GM12878 (cell line): ENCODE measurements at regions not wholly inside any gene's neighbourhood (a gene's known extent, or its start where the extent isn't known, plus 50 kb on each side); places are given as distances from the start of the nearest gene placed in this dataset.

Experiments used
- ATAC-seq: fragments of 200-7000 bp; cut with Tn5 transposase; 3 replicates; pipeline ENCODE4 v1.9.1; 2020; ENCODE audit warnings: mild to moderate bottlenecking, moderate library complexity
- BruUV-seq: library from RNA; stranded (reverse); fragments of 400-500 nt; replicated peaks from 2 replicates; lab custom pipeline; 2021; lab: Mats Ljungman, UMichigan
- CTCF ChIA-PET: fragments of 300-600 bp; sonication (Branson Sonifier 250); formaldehyde crosslinking; extraction: SDS; loops from one replicate; lab custom pipeline; 2021; ENCODE audit warnings: inconsistent platforms; lab: Yijun Ruan, JAX
- POLR2A ChIA-PET: fragments of 350-600 bp; formaldehyde crosslinking; extraction: SDS; loops from one replicate; lab custom pipeline; 2021; ENCODE audit warnings: inconsistent platforms; lab: Charles Lee
- RAD21 ChIA-PET: fragments of 300-600 bp; sonication (Branson Sonifier 250); formaldehyde crosslinking; loops from one replicate; lab custom pipeline; 2023; ENCODE audit warnings: antibody characterized with exemption; ENCODE audit not compliant: unreplicated experiment; lab: Charles Lee
- SMC1A ChIA-PET: fragments of 300-600 bp; sonication (Branson Sonifier 250); formaldehyde crosslinking; loops from one replicate; lab custom pipeline; 2023; ENCODE audit not compliant: unreplicated experiment, uncharacterized antibody; lab: Charles Lee
- DNase-seq: peaks from one replicate; pipeline ENCODE4 v3.0.0-alpha.2; 2011; ENCODE audit warnings: low read depth, low spot score
- FAIRE-seq: peaks from 3 replicates; lab custom pipeline; 2011; peaks lifted over from hg19 to GRCh38; lab: Jason Lieb, UNC
- H2AFZ ChIP-seq: 2 replicates; pipeline ENCODE4 v1.6.0; 2011; ENCODE audit warnings: low read depth, low read length, control low read depth; ENCODE audit not compliant: control insufficient read depth
- H3K27ac ChIP-seq: 2 replicates; pipeline ENCODE4 v1.5.1; 2011; ENCODE audit warnings: control low read depth; ENCODE audit not compliant: control insufficient read depth, insufficient read depth
- H3K27me3 ChIP-seq, 2 experiments: replicated peaks in 1 of 2; 2 replicates each; pipeline versions ENCODE4 v1.6.0 to v1.6.1; 2011; ENCODE audit warnings: low read length in 1 of 2; ENCODE audit not compliant: control insufficient read depth in 2 of 2, insufficient read depth in 2 of 2
- H3K36me3 ChIP-seq, 2 experiments: 2 replicates each; pipeline ENCODE4 v1.5.1; 2011; ENCODE audit warnings: low read length in 1 of 2; ENCODE audit not compliant: control insufficient read depth in 2 of 2, insufficient read depth in 2 of 2
- H3K4me1 ChIP-seq: 2 replicates; pipeline ENCODE4 v1.6.1; 2011; ENCODE audit warnings: mild to moderate bottlenecking, low read length, moderate library complexity, mixed read lengths; ENCODE audit not compliant: control insufficient read depth, insufficient read depth
- H3K4me2 ChIP-seq: 2 replicates; pipeline ENCODE4 v1.6.0; 2011; ENCODE audit warnings: control low read depth; ENCODE audit not compliant: control insufficient read depth, insufficient read depth
- H3K4me3 ChIP-seq: fragments of 200-600 bp; sonication (generic); 2 replicates; pipeline ENCODE4 v1.5.1; 2016
- H3K79me2 ChIP-seq: 2 replicates; pipeline ENCODE4 v1.6.0; 2011; ENCODE audit warnings: low read length; ENCODE audit not compliant: control insufficient read depth, insufficient read depth
- H3K9ac ChIP-seq: 2 replicates; pipeline ENCODE4 v1.8.0; 2011; ENCODE audit warnings: low read length, control low read depth, mixed read lengths; ENCODE audit not compliant: control insufficient read depth, insufficient read depth
- H3K9me3 ChIP-seq: replicated peaks from 3 replicates; pipeline ENCODE4 v1.5.1; 2011; ENCODE audit warnings: mild to moderate bottlenecking, low read length; ENCODE audit not compliant: control insufficient read depth, insufficient read depth
- H4K20me1 ChIP-seq: 2 replicates; pipeline ENCODE4 v1.6.0; 2011; ENCODE audit not compliant: control insufficient read depth, insufficient read depth
- BCL11A ChIP-seq: IDR thresholded peaks from 2 replicates; pipeline ENCODE4 v1.6.1; 2011; ENCODE audit warnings: low read depth, low read length
- EGR1 ChIP-seq, 2 experiments: IDR thresholded peaks; 1 replicate in 1 of 2; 2 replicates in 1 of 2; pipeline ENCODE4 v1.6.1; 2011 to 2012; ENCODE audit warnings: low read depth in 2 of 2, low read length in 2 of 2, borderline replicate concordance in 1 of 2, mild to moderate bottlenecking in 1 of 2, moderate library complexity in 1 of 2
- HCFC1 ChIP-seq: fragments of 150-350 bp; IDR thresholded peaks from 2 replicates; pipeline ENCODE4 v1.6.1; 2014; ENCODE audit warnings: low read length
- KAT2A ChIP-seq: conservative IDR thresholded peaks from 2 replicates; pipeline ENCODE4 v1.6.1; 2011; ENCODE audit warnings: low read depth, low read length; ENCODE audit not compliant: control insufficient read depth
- MTA2 ChIP-seq: fragments of 450-650 bp; IDR thresholded peaks from 2 replicates; pipeline ENCODE4 v1.6.1; 2016; ENCODE audit warnings: low read depth, mild to moderate bottlenecking, moderate library complexity
- NBN ChIP-seq: fragments of 450-650 bp; IDR thresholded peaks from 2 replicates; pipeline ENCODE4 v1.6.1; 2016
- PML ChIP-seq: IDR thresholded peaks from 2 replicates; pipeline ENCODE4 v1.6.1; 2012; ENCODE audit warnings: low read length, inconsistent platforms
- RELA ChIP-seq: fragments of 450-650 bp; IDR thresholded peaks from 2 replicates; pipeline ENCODE4 v1.8.0; 2014; ENCODE audit warnings: borderline replicate concordance; ENCODE audit not compliant: partially characterized antibody
- SIN3A ChIP-seq: IDR thresholded peaks from 2 replicates; pipeline ENCODE4 v1.6.1; 2012; ENCODE audit warnings: low read depth, low read length, improper control_type of control experiment
- SMAD5 ChIP-seq: IDR thresholded peaks from 2 replicates; pipeline ENCODE4 v1.6.1; 2016; ENCODE audit warnings: antibody characterized with exemption, low read depth
- SREBF2 ChIP-seq: IDR thresholded peaks from 2 replicates; pipeline ENCODE4 v1.6.1; 2012; ENCODE audit warnings: mild to moderate bottlenecking, low read length
- TBL1XR1 ChIP-seq: IDR thresholded peaks from 2 replicates; pipeline ENCODE4 v1.6.1; 2012; ENCODE audit warnings: low read depth, low read length, improper control_type of control experiment
- ZNF207 ChIP-seq: fragments of 450-650 bp; IDR thresholded peaks from 2 replicates; pipeline ENCODE4 v1.6.1; 2014; ENCODE audit warnings: antibody characterized with exemption, mild to moderate bottlenecking, borderline replicate concordance
- ZNF384 ChIP-seq: IDR thresholded peaks from 2 replicates; pipeline ENCODE4 v1.6.1; 2012; ENCODE audit warnings: low read depth, mild to moderate bottlenecking, low read length, improper control_type of control experiment, borderline replicate concordance
- WGBS: methylation state at CpG from one replicate; pipeline ENCODE4 v1.1.6; 2016; ENCODE audit warnings: low lambda C conversion rate; ENCODE audit not compliant: insufficient replicate concordance, insufficient coverage; ENCODE audit errors: missing lambda C conversion rate; 5-methylcytosine and 5-hydroxymethylcytosine counted together
- in situ Hi-C: fragments of 300-500 bp; cut with MboI; formaldehyde crosslinking; loops from 9 replicates; pipeline ENCODE4 v1.14.3; 2018; ENCODE audit warnings: mixed read lengths
- intact Hi-C: fragments of 100-400 bp; cut with micrococcal nuclease; formaldehyde crosslinking; loops from one replicate; pipeline ENCODE4 v1.14.2; 2022; ENCODE audit not compliant: unreplicated experiment
- TF ChIP-seq, protein P1 (sequence below): fragments of 450-650 bp; IDR thresholded peaks from 2 replicates; pipeline ENCODE4 v1.6.1; 2017; ENCODE audit warnings: mild to moderate bottlenecking
- TF ChIP-seq, protein P2 (sequence below): IDR thresholded peaks from 2 replicates; pipeline ENCODE4 v1.6.1; 2011; ENCODE audit warnings: low read depth, mild to moderate bottlenecking, low read length, moderate library complexity, borderline replicate concordance; ENCODE audit errors: extremely low read depth

DNA sequence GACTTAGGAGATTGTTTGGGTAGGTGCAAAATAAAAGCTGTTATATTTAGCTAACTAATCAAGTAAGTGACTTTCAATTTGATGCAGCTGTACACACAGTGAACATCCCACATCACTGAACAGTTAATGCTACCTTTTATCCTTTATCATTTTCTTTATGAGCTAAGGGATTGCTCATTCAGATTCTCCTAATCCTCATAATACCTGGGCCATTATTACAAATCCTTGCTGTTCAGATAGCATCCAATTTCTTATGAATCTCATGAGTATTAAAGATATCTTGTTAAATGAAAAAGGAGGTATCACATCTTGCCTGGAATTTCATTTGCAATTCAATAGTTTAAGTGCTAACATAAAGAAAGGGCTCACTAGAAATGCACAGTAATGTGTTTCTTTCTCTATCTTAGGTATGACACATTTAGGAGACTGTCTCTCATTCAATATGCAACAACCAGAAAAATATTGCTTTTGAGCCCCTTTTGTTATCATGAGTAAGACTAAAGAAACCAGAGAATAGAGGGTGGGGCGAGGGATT lies 918.5 kb downstream of the CBLN2 start:
- in situ Hi-C loops: no loop called here
- H3K4me3 ChIP-seq: no peak overlapping the region
- no peak overlapping the region for H3K9ac ChIP-seq
- no peak overlapping the region for H3K27ac ChIP-seq
- ChIA-PET SMC1A (no interaction called here), RAD21 (no interaction called here)
- no peak overlapping the region for H2AFZ ChIP-seq
- H4K20me1 ChIP-seq: no peaks in the 10 kb centered on the region
- no peak for ATAC-seq
- H3K36me3 ChIP-seq: no peaks in the 10 kb centered on the region
- TF ChIP-seq SIN3A (no peak), PML (no peak), ZNF384 (no peak), EGR1 (IDR thresholded peaks at IDR 0.05; ENCODE audit: borderline replicate concordance in 1 of 2, low read depth in 2 of 2, low read length in 2 of 2) (no peak), TBL1XR1 (no peak), SREBF2 (no peak), KAT2A (no peak), ZNF207 (no peak), SMAD5 (no peak), BCL11A (no peak), NBN (no peak), HCFC1 (no peak), RELA (no peak), MTA2 (no peak)
- TF ChIP-seq, protein P1, sequence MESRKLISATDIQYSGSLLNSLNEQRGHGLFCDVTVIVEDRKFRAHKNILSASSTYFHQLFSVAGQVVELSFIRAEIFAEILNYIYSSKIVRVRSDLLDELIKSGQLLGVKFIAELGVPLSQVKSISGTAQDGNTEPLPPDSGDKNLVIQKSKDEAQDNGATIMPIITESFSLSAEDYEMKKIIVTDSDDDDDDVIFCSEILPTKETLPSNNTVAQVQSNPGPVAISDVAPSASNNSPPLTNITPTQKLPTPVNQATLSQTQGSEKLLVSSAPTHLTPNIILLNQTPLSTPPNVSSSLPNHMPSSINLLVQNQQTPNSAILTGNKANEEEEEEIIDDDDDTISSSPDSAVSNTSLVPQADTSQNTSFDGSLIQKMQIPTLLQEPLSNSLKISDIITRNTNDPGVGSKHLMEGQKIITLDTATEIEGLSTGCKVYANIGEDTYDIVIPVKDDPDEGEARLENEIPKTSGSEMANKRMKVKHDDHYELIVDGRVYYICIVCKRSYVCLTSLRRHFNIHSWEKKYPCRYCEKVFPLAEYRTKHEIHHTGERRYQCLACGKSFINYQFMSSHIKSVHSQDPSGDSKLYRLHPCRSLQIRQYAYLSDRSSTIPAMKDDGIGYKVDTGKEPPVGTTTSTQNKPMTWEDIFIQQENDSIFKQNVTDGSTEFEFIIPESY: no peak
- TF ChIP-seq, protein P2, sequence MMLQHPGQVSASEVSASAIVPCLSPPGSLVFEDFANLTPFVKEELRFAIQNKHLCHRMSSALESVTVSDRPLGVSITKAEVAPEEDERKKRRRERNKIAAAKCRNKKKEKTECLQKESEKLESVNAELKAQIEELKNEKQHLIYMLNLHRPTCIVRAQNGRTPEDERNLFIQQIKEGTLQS: no peak
- TF ChIP-seq, all 136 proteins: peak for 0
- DNase-seq (no peak), FAIRE-seq (no peak)
- no peaks in the 10 kb centered on the region for H3K27me3 ChIP-seq
- BruUV-seq: no TSS peak
- no peaks in the 10 kb centered on the region for H3K9me3 ChIP-seq
- 0% methylated on average over 1 of the region's 1 CpG for WGBS
- H3K4me2 ChIP-seq: no peak overlapping the region
- ChIA-PET POLR2A (no interaction called here), CTCF (no interaction called here)
- intact Hi-C loops: no loop called here
- no peaks in the 10 kb centered on the region for H3K79me2 ChIP-seq
- no peaks in the 10 kb centered on the region for H3K4me1 ChIP-seq
